ENCODE measurements at regions not wholly inside any gene's neighbourhood (a gene's known extent, or its start where the extent isn't known, plus 50 kb on each side); places are given as distances from the start of the nearest gene placed in this dataset.

- TF ChIP-seq POLR2AphosphoS5 (IDR thresholded peaks at IDR 0.05; ENCODE audit: borderline replicate concordance, low read depth, low read length), result no peak
- no peak for TF ChIP-seq FOXP2 (optimal IDR thresholded peaks at IDR 0.05; ENCODE audit: control extremely low read depth, extremely low read length, insufficient read depth)
These were observed 304.3 kb upstream of the PITRM1 start for GRCh38 chr10:3476640-3477448.
